Astrocyte of the cerebellum (primary cell): ENCODE measurements at regions not wholly inside any gene's neighbourhood (a gene's known extent, or its start where the extent isn't known, plus 50 kb on each side); places are given as distances from the start of the nearest gene placed in this dataset.

Experiments used
- DNase-seq: peaks from one replicate; pipeline ENCODE4 v3.0.0-alpha.2; 2011; ENCODE audit warnings: low read depth
- H3K4me3 ChIP-seq: 2 replicates; pipeline ENCODE4 v1.5.1; 2011; ENCODE audit warnings: mild to moderate bottlenecking, low read depth, low read length, moderate library complexity
- CTCF ChIP-seq: IDR thresholded peaks from 2 replicates; pipeline ENCODE4 v1.5.1; 2012; ENCODE audit warnings: low read length, low read depth, moderate library complexity, mild to moderate bottlenecking; ENCODE audit errors: missing control alignments
- in situ Hi-C: cut with HindIII; loops from 2 replicates; pipeline ENCODE4 v1.10.0; 2017; ENCODE audit warnings: low sequenced_read_pairs

DNA sequence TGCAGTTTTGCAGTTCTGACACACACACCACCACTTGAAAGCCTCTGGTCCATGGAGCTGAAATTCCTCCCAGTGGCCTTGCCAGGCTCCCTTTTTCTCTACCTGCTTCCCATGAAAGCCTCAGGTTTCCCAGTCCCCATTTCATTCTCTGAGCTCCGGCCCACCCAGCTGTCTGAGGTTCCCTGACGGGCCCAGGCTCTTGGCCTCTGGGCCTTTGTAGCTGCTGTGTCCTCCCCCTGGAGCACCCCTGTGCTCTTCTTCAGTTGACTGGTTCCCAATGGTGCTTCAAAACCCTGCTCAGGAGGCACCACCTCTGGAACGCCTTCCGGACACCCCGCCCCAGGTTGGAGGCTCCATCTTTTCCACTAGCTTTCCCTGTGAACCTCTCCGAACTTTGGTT, 155.9 kb upstream of the SHB start:
- in situ Hi-C loops = loop anchor here (25.0 kb wide), 1 partner anchor 313 kb away; the partner anchor contains the start of gene SLC25A51
- no peak for DNase-seq
- TF ChIP-seq CTCF = no peak
- H3K4me3 ChIP-seq = no peak overlapping the region

- no peak for TF ChIP-seq CTCF
- in situ Hi-C loops = no loop called here
These were observed 147.5 kb upstream of the SHB start for GRCh38 chr9:38216572-38216971.

DNA sequence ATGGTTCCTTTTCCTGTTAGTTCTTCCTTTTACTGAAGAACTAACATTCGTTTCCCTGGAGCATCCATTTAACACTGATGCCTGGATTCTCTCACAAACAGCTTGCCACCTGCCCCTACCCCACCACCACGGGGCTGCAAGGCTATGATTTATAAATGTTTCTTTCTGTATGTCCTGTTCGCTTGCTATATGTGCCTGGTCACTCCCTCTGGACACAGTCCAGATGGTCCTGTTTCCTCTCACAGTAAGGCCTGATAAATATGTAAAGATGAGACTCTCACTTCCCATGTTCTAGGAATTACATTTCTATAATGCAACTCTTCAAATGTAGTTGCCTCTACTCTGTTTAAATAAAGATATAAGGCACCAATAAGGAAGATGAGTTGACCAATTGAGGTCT, 146.4 kb upstream of the SHB start:
- in situ Hi-C loops = no loop called here
- no peak for TF ChIP-seq CTCF
- no peak for DNase-seq
- H3K4me3 ChIP-seq = no peak overlapping the region

More at GRCh38 chr9:38216572-38216971, 147.5 kb upstream of the SHB start:
- DNase-seq = no peak
- no peak overlapping the region for H3K4me3 ChIP-seq

DNA sequence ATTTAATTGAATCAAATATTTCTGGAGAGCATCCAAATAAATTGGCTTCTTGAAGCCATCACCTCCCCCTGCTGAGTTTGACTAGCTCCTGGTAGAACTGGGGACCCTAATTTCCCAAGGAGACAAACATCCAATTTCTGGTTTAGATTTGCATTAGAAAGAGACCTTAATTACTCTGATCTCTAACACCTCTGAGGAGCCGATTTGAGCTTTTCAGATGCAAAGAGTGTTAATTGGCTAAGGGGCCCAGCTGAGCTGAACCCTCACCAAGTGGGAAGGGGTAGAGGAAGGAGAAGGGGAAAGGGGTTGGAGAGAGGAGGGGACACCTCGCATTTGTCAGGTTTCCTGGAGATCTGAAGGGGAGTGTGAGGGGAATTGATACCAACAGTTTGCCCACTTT, 145.4 kb upstream of the SHB start:
- no peak overlapping the region for H3K4me3 ChIP-seq
- in situ Hi-C loops = no loop called here
- no peak for TF ChIP-seq CTCF
- DNase-seq = no peak

- no peak for TF ChIP-seq CTCF
- no peak overlapping the region for H3K4me3 ChIP-seq
- in situ Hi-C loops = no loop called here
- DNase-seq = no peak
These were observed 144.7 kb upstream of the SHB start for GRCh38 chr9:38213631-38214299.

- no peak for TF ChIP-seq CTCF
- H3K4me3 ChIP-seq = no peak overlapping the region
- DNase-seq = no peak
- in situ Hi-C loops = no loop called here
These were observed 143.0 kb upstream of the SHB start for GRCh38 chr9:38212016-38212415.
